ENCODE measurements at regions not wholly inside any gene's neighbourhood (a gene's known extent, or its start where the extent isn't known, plus 50 kb on each side); places are given as distances from the start of the nearest gene placed in this dataset.

- intact Hi-C loops (cut with DNase I; ENCODE audit: low total_unique reads), result no loop called here
- Histone ChIP-seq H3K4me1 (no peaks in the 10 kb centered on the region), H3K9me3 (no peaks in the 10 kb centered on the region), H3K36me3 (no peaks in the 10 kb centered on the region), H3K4me3 (no peak overlapping the region), H3K27ac (no peak overlapping the region), H3K27me3 (peaks cover 0 to 4% of the 10 kb centered on the region in 2 donors)
- no peak for DNase-seq
- no peak for TF ChIP-seq CTCF (IDR thresholded peaks at IDR 0.05)
Observed at GRCh38 chr11:115075356-115075755, 397.0 kb downstream of the NXPE2 start.

- intact Hi-C loops (cut with DNase I; ENCODE audit: low total_unique reads), result no loop called here
- H3K4me3 ChIP-seq, result no peak overlapping the region
- TF ChIP-seq CTCF (IDR thresholded peaks at IDR 0.05), result no peak
Observed at GRCh38 chr11:115077740-115078139, 399.4 kb downstream of the NXPE2 start.

GRCh38 chr11:115078461-115079438 is 400.4 kb downstream of the NXPE2 start:
- no peak for TF ChIP-seq CTCF (IDR thresholded peaks at IDR 0.05)
- no peak overlapping the region for H3K27ac ChIP-seq
- peaks cover 0 to 7% of the 10 kb centered on the region in 2 donors for H3K27me3 ChIP-seq
- H3K36me3 ChIP-seq, result no peaks in the 10 kb centered on the region
- no peaks in the 10 kb centered on the region for H3K4me1 ChIP-seq
- no peak overlapping the region for H3K4me3 ChIP-seq
- no peaks in the 10 kb centered on the region for H3K9me3 ChIP-seq
- no peak for DNase-seq
- intact Hi-C loops (cut with DNase I; ENCODE audit: low total_unique reads), result no loop called here

More at GRCh38 chr11:115077740-115078139, 399.4 kb downstream of the NXPE2 start:
- Histone ChIP-seq H3K36me3 (no peaks in the 10 kb centered on the region), H3K9me3 (no peaks in the 10 kb centered on the region), H3K4me1 (no peaks in the 10 kb centered on the region), H3K27ac (no peak overlapping the region), H3K27me3 (peaks cover 0 to 4% of the 10 kb centered on the region in 2 donors)
- no peak for DNase-seq

GRCh38 chr11:115080923-115081680 is 402.8 kb downstream of the NXPE2 start:
- Histone ChIP-seq H3K36me3 (no peaks in the 10 kb centered on the region), H3K9me3 (no peaks in the 10 kb centered on the region), H3K4me3 (no peak overlapping the region), H3K27me3 (peaks cover 0 to 17% of the 10 kb centered on the region in 2 donors), H3K27ac (no peak overlapping the region), H3K4me1 (no peaks in the 10 kb centered on the region)
- intact Hi-C loops (cut with DNase I; ENCODE audit: low total_unique reads), result no loop called here
- TF ChIP-seq CTCF (IDR thresholded peaks at IDR 0.05), result no peak
- DNase-seq, result no peak

- TF ChIP-seq CTCF (IDR thresholded peaks at IDR 0.05), result no peak
- H3K27ac ChIP-seq, result no peak overlapping the region
- DNase-seq, result no peak
- H3K4me3 ChIP-seq, result no peak overlapping the region
- peaks cover 0 to 17% of the 10 kb centered on the region in 2 donors for H3K27me3 ChIP-seq
- H3K36me3 ChIP-seq, result no peaks in the 10 kb centered on the region
- intact Hi-C loops (cut with DNase I; ENCODE audit: low total_unique reads), result no loop called here
- H3K9me3 ChIP-seq, result no peaks in the 10 kb centered on the region
- H3K4me1 ChIP-seq, result no peaks in the 10 kb centered on the region
Observed at GRCh38 chr11:115081972-115082371, 403.6 kb downstream of the NXPE2 start.

All from tibial artery (tissue), 4 donors.